Mammary epithelial cell (primary cell): ENCODE measurements at regions not wholly inside any gene's neighbourhood (a gene's known extent, or its start where the extent isn't known, plus 50 kb on each side); places are given as distances from the start of the nearest gene placed in this dataset.

Source experiments
- CTCF ChIP-seq, 2 donors: IDR thresholded peaks in 1 of 2; conservative IDR thresholded peaks in 1 of 2; 2 replicates each; pipeline ENCODE4 v1.5.1; 2011 to 2012; ENCODE audit warnings: inconsistent platforms in 2 of 2, low read length in 2 of 2, mild to moderate bottlenecking in 2 of 2, control low read depth in 1 of 2, low read depth in 1 of 2; ENCODE audit not compliant: insufficient read depth in 1 of 2; ENCODE audit errors: extremely low read depth in 1 of 2
- EZH2 ChIP-seq: IDR thresholded peaks from 2 replicates; pipeline ENCODE4 v1.6.1; 2012; ENCODE audit warnings: low read length, inconsistent platforms, borderline replicate concordance

GRCh38 chr2:219810895-219811294 is 183.5 kb downstream of the SLC4A3 start:
- TF ChIP-seq EZH2, result no peak
- no peak for TF ChIP-seq CTCF (conservative IDR thresholded peaks at IDR 0.05 in 1 of 2, IDR thresholded peaks at IDR 0.05 in 1 of 2; ENCODE audit: extremely low read depth in 1 of 2, insufficient read depth in 1 of 2, low read depth in 1 of 2, low read length in 2 of 2)
